Hepatocyte (in vitro differentiated cells): ENCODE measurements at regions not wholly inside any gene's neighbourhood (a gene's known extent, or its start where the extent isn't known, plus 50 kb on each side); places are given as distances from the start of the nearest gene placed in this dataset.

Experiments used
- EZH2 ChIP-seq: fragments of 200-600 bp; sonication (generic); IDR thresholded peaks from 2 replicates; pipeline ENCODE4 v1.6.1; 2016; ENCODE audit warnings: antibody characterized with exemption, mild to moderate bottlenecking, borderline replicate concordance
- EZH2phosphoT487 ChIP-seq: fragments of 200-600 bp; sonication (generic); IDR thresholded peaks from one replicate; pipeline ENCODE4 v1.6.1; 2018; ENCODE audit warnings: antibody characterized with exemption, mild to moderate bottlenecking, low read depth, moderate library complexity; ENCODE audit not compliant: unreplicated experiment, severe bottlenecking
- TF ChIP-seq, protein P1 (sequence below): fragments of 200-600 bp; sonication (generic); IDR thresholded peaks from 2 replicates; pipeline ENCODE4 v1.5.1; 2016; ENCODE audit warnings: antibody characterized with exemption, mild to moderate bottlenecking; ENCODE audit not compliant: poor library complexity

DNA sequence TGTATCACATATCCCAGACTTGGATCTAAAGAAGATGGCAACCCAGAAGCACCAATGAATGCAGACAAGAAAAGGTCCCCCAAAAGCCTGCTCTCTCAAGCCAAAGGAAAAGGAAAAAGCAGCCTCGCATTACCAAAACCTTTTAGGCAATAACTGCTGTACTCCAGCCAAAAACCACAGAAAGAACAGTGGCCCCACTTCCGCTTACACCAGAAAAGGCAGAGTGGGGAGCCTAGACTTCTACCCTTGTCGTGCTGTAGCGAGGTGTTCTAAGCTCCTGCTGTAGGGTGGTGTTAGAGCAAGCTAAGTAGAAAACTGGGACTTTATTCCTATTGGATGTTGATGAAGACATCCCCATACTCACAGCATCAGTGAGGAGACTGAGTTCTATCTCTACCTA lies 244.0 kb upstream of the RXFP2 start:
- TF ChIP-seq EZH2 (no peak), EZH2phosphoT487 (no peak)
- TF ChIP-seq, protein P1, sequence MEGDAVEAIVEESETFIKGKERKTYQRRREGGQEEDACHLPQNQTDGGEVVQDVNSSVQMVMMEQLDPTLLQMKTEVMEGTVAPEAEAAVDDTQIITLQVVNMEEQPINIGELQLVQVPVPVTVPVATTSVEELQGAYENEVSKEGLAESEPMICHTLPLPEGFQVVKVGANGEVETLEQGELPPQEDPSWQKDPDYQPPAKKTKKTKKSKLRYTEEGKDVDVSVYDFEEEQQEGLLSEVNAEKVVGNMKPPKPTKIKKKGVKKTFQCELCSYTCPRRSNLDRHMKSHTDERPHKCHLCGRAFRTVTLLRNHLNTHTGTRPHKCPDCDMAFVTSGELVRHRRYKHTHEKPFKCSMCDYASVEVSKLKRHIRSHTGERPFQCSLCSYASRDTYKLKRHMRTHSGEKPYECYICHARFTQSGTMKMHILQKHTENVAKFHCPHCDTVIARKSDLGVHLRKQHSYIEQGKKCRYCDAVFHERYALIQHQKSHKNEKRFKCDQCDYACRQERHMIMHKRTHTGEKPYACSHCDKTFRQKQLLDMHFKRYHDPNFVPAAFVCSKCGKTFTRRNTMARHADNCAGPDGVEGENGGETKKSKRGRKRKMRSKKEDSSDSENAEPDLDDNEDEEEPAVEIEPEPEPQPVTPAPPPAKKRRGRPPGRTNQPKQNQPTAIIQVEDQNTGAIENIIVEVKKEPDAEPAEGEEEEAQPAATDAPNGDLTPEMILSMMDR = no peak
